ENCODE measurements at regions not wholly inside any gene's neighbourhood (a gene's known extent, or its start where the extent isn't known, plus 50 kb on each side); places are given as distances from the start of the nearest gene placed in this dataset.
A peak's percentile ranks its signal among the peaks of the same experiment; 100 is the strongest.

GRCh38 chr2:180523621-180524340 lies 456.6 kb upstream of the UBE2E3 start:
- ATAC-seq, result no peak

GRCh38 chr2:180520921-180521581 lies 459.4 kb upstream of the UBE2E3 start:
- ATAC-seq, result peak; percentile 90

- ATAC-seq, result peak; percentile 49
These were observed 460.2 kb upstream of the UBE2E3 start for GRCh38 chr2:180520206-180520605.

GRCh38 chr2:180519276-180519675 lies 461.1 kb upstream of the UBE2E3 start:
- peak; percentile 69 for ATAC-seq

- ATAC-seq, result no peak
These were observed 464.2 kb upstream of the UBE2E3 start for GRCh38 chr2:180516232-180516631.

- ATAC-seq, result no peak
These were observed 467.0 kb upstream of the UBE2E3 start for GRCh38 chr2:180513389-180513788.

- no peak for ATAC-seq
These were observed 471.9 kb upstream of the UBE2E3 start for GRCh38 chr2:180508458-180508857.

- ATAC-seq, result peak; percentile 83
These were observed 473.4 kb upstream of the UBE2E3 start for GRCh38 chr2:180507028-180507427.

- no peak for ATAC-seq
These were observed 475.2 kb upstream of the UBE2E3 start for GRCh38 chr2:180505203-180505602.

- ATAC-seq, result no peak
These were observed 482.7 kb upstream of the UBE2E3 start for GRCh38 chr2:180497621-180498152.

- no peak for ATAC-seq
These were observed 484.8 kb upstream of the UBE2E3 start for GRCh38 chr2:180495606-180496005.

- no peak for ATAC-seq
These were observed 486.1 kb upstream of the UBE2E3 start for GRCh38 chr2:180494286-180494685.

GRCh38 chr2:180482696-180483095 lies 475.6 kb upstream of the CWC22 start:
- no peak for ATAC-seq

- ATAC-seq, result no peak
These were observed 474.9 kb upstream of the CWC22 start for GRCh38 chr2:180481998-180482397.

- ATAC-seq, result no peak
These were observed 471.8 kb upstream of the CWC22 start for GRCh38 chr2:180478883-180479282.

GRCh38 chr2:180474716-180475115 lies 467.6 kb upstream of the CWC22 start:
- ATAC-seq, result no peak

- ATAC-seq, result no peak
These were observed 466.4 kb upstream of the CWC22 start for GRCh38 chr2:180473456-180473855.

GRCh38 chr2:180472133-180472532 lies 465.0 kb upstream of the CWC22 start:
- no peak for ATAC-seq

- peak; percentile 88 for ATAC-seq
These were observed 456.5 kb upstream of the CWC22 start for GRCh38 chr2:180463608-180464007.

GRCh38 chr2:180461761-180462160 lies 454.7 kb upstream of the CWC22 start:
- peak; percentile 61 for ATAC-seq

- ATAC-seq, result no peak
These were observed 449.7 kb upstream of the CWC22 start for GRCh38 chr2:180456801-180457200.

- no peak for ATAC-seq
These were observed 443.7 kb upstream of the CWC22 start for GRCh38 chr2:180450841-180451240.

- no peak for ATAC-seq
These were observed 442.2 kb upstream of the CWC22 start for GRCh38 chr2:180449171-180449915.

Measured in esophagus mucosa (tissue), 1 donor.